ENCODE measurements at regions not wholly inside any gene's neighbourhood (a gene's known extent, or its start where the extent isn't known, plus 50 kb on each side); places are given as distances from the start of the nearest gene placed in this dataset.

GRCh38 chr11:80718611-80719291, 1277.9 kb upstream of the TENM4 start:
- TF ChIP-seq EGR1 (IDR thresholded peaks at IDR 0.05; ENCODE audit: low read depth in 2 of 2): no peak
- no peak for TF ChIP-seq GABPA (IDR thresholded peaks at IDR 0.05 in 1 of 2, conservative IDR thresholded peaks at IDR 0.05 in 1 of 2)

All from liver (tissue), 2 donors.